AG04449 (cell line): ENCODE measurements at regions not wholly inside any gene's neighbourhood (a gene's known extent, or its start where the extent isn't known, plus 50 kb on each side); places are given as distances from the start of the nearest gene placed in this dataset.

ENCODE experiments used
- CTCF ChIA-PET: fragments of 350-600 bp; formaldehyde crosslinking; extraction: SDS; loops from one replicate; lab custom pipeline; 2021; ENCODE audit warnings: antibody characterized with exemption; lab: Yijun Ruan, JAX
- POLR2A ChIA-PET: fragments of 400-600, 350-600 bp; formaldehyde crosslinking; extraction: SDS; loops from one replicate; lab custom pipeline; 2020; ENCODE audit warnings: antibody characterized with exemption, inconsistent platforms; lab: Yijun Ruan, JAX
- DNase-seq: peaks from one replicate; pipeline ENCODE4 v3.0.0-alpha.2; 2010; ENCODE audit warnings: low read depth, low spot score
- H3K4me3 ChIP-seq: 2 replicates; pipeline ENCODE4 v1.5.1; 2011; ENCODE audit warnings: low read depth, mild to moderate bottlenecking, control low read depth, low read length
- CTCF ChIP-seq: IDR thresholded peaks from one replicate; pipeline ENCODE4 v1.5.1; 2011; ENCODE audit warnings: mild to moderate bottlenecking, moderate library complexity, low read length, control low read depth, inconsistent platforms; ENCODE audit not compliant: insufficient read depth; ENCODE audit errors: missing control alignments

- ChIA-PET CTCF (interaction anchor here (0.7 to 1.7 kb wide), 2 partner anchors 10 to 19 kb away, joined by 3 to 4 read pairs; no protein-coding TSS in a partner anchor), POLR2A (no interaction called here)
- no peak overlapping the region for H3K4me3 ChIP-seq
- TF ChIP-seq CTCF = no peak
- DNase-seq = no peak
Observed at GRCh38 chr3:43908456-43908855, 217.7 kb downstream of the ABHD5 start.

- CTCF ChIA-PET = interaction anchor here (1.7 kb wide), 1 partner anchor 18 kb away, joined by 4 read pairs; no protein-coding TSS in a partner anchor
- POLR2A ChIA-PET = interaction anchor here (0.6 kb wide), 1 partner anchor 14 kb away, joined by 3 read pairs; no protein-coding TSS in a partner anchor
- TF ChIP-seq CTCF = no peak
- no peak for DNase-seq
- no peak overlapping the region for H3K4me3 ChIP-seq
Observed at GRCh38 chr3:43909149-43909548, 218.4 kb downstream of the ABHD5 start.

- TF ChIP-seq CTCF = no peak
- no peak overlapping the region for H3K4me3 ChIP-seq
- CTCF ChIA-PET = no interaction called here
- no peak for DNase-seq
- POLR2A ChIA-PET = no interaction called here
Observed at GRCh38 chr3:43910750-43911149, 220.0 kb downstream of the ABHD5 start.

- H3K4me3 ChIP-seq = no peak overlapping the region
- no peak for DNase-seq
- ChIA-PET CTCF (interaction anchor here (1.0 kb wide), 2 partner anchors 8 to 36 kb away, joined by 3 read pairs; no protein-coding TSS in a partner anchor), POLR2A (no interaction called here)
- TF ChIP-seq CTCF = no peak
Observed at GRCh38 chr3:43913036-43913948, 222.6 kb downstream of the ABHD5 start.

GRCh38 chr3:43914269-43914668 is 223.5 kb downstream of the ABHD5 start:
- no peak for DNase-seq
- CTCF ChIA-PET = no interaction called here
- no peak for TF ChIP-seq CTCF
- POLR2A ChIA-PET = no interaction called here
- no peak overlapping the region for H3K4me3 ChIP-seq

GRCh38 chr3:43915546-43915945 is 224.8 kb downstream of the ABHD5 start:
- POLR2A ChIA-PET = no interaction called here
- no peak for DNase-seq
- H3K4me3 ChIP-seq = no peak overlapping the region
- no peak for TF ChIP-seq CTCF
- CTCF ChIA-PET = no interaction called here
